H9 (cell line): ENCODE measurements at regions not wholly inside any gene's neighbourhood (a gene's known extent, or its start where the extent isn't known, plus 50 kb on each side); places are given as distances from the start of the nearest gene placed in this dataset.

ENCODE experiments used
- DNase-seq: peaks from one replicate; pipeline ENCODE4 v3.0.0-alpha.2; 2017
- H2AFZ ChIP-seq: one replicate; pipeline ENCODE4 v1.6.1; 2013; ENCODE audit warnings: mild to moderate bottlenecking, low read length, control low read depth, moderate library complexity
- H2AK5ac ChIP-seq: 2 replicates; pipeline ENCODE4 v1.6.1; 2013; ENCODE audit warnings: low read length, control low read depth, mixed read lengths; ENCODE audit not compliant: insufficient read length
- H2BK120ac ChIP-seq: one replicate; pipeline ENCODE4 v1.6.1; 2013; ENCODE audit warnings: low read depth, mild to moderate bottlenecking, low read length, control low read depth, inconsistent platforms; ENCODE audit not compliant: poor library complexity, severe bottlenecking
- H2BK12ac ChIP-seq: 2 replicates; pipeline ENCODE4 v1.6.1; 2013; ENCODE audit warnings: low read length, control low read depth, mixed read lengths, low read depth; ENCODE audit not compliant: insufficient read length
- H2BK15ac ChIP-seq: 2 replicates; pipeline ENCODE4 v1.6.1; 2013; ENCODE audit warnings: low read depth, low read length, control low read depth
- H2BK20ac ChIP-seq: one replicate; pipeline ENCODE4 v1.6.1; 2013; ENCODE audit warnings: low read depth, mild to moderate bottlenecking, low read length, control low read depth, inconsistent platforms; ENCODE audit not compliant: poor library complexity, severe bottlenecking
- H2BK5ac ChIP-seq: 2 replicates; pipeline ENCODE4 v1.6.1; 2013; ENCODE audit warnings: low read length, control low read depth, mixed read lengths; ENCODE audit not compliant: insufficient read length
- H3K14ac ChIP-seq: 2 replicates; pipeline ENCODE4 v1.6.1; 2013; ENCODE audit warnings: low read length, control low read depth; ENCODE audit not compliant: insufficient read depth
- H3K18ac ChIP-seq: 2 replicates; pipeline ENCODE4 v1.6.1; 2013; ENCODE audit warnings: low read depth, mild to moderate bottlenecking, mixed read lengths, low read length, control low read depth; ENCODE audit not compliant: insufficient read length
- H3K23ac ChIP-seq: 2 replicates; pipeline ENCODE4 v1.6.1; 2013; ENCODE audit warnings: low read length, control low read depth, mixed read lengths, low read depth; ENCODE audit not compliant: insufficient read length
- H3K23me2 ChIP-seq: 2 replicates; pipeline ENCODE4 v1.6.1; 2013; ENCODE audit warnings: low read depth, mild to moderate bottlenecking, mixed read lengths, low read length, control low read depth; ENCODE audit not compliant: insufficient read length, poor library complexity, severe bottlenecking
- H3K27ac ChIP-seq: 2 replicates; pipeline ENCODE4 v1.5.1; 2013; ENCODE audit warnings: low read length, control low read depth, mixed read lengths, low read depth; ENCODE audit not compliant: insufficient read length
- H3K27me3 ChIP-seq: 2 replicates; pipeline ENCODE4 v1.6.1; 2013; ENCODE audit warnings: low read length, control low read depth, inconsistent platforms; ENCODE audit not compliant: insufficient read depth
- H3K4ac ChIP-seq: 2 replicates; pipeline ENCODE4 v1.6.1; 2013; ENCODE audit warnings: low read depth, mild to moderate bottlenecking, control low read depth, inconsistent platforms, low read length, moderate library complexity
- H3K4me1 ChIP-seq: 2 replicates; pipeline ENCODE4 v1.6.1; 2013; ENCODE audit warnings: low read length, control low read depth, inconsistent platforms; ENCODE audit not compliant: insufficient read depth
- H3K4me2 ChIP-seq: 2 replicates; pipeline ENCODE4 v1.6.1; 2013; ENCODE audit warnings: low read length, control low read depth, mixed read lengths; ENCODE audit not compliant: insufficient read length, insufficient read depth
- H3K56ac ChIP-seq: 2 replicates; pipeline ENCODE4 v1.6.1; 2013; ENCODE audit warnings: low read depth, mild to moderate bottlenecking, mixed read lengths, low read length, control low read depth; ENCODE audit not compliant: insufficient read length
- H3K79me1 ChIP-seq: 2 replicates; pipeline ENCODE4 v1.6.1; 2013; ENCODE audit warnings: low read depth, mild to moderate bottlenecking, moderate library complexity, low read length, control low read depth, inconsistent platforms; ENCODE audit not compliant: insufficient read depth, poor library complexity, severe bottlenecking
- H3K79me2 ChIP-seq: 2 replicates; pipeline ENCODE4 v1.6.1; 2013; ENCODE audit warnings: low read length, control low read depth, inconsistent platforms; ENCODE audit not compliant: insufficient read depth
- H3K9ac ChIP-seq: 2 replicates; pipeline ENCODE4 v1.6.1; 2013; ENCODE audit warnings: low read length, control low read depth, mixed read lengths; ENCODE audit not compliant: insufficient read length; ENCODE audit errors: extremely low read depth
- H3K9me3 ChIP-seq: one replicate; pipeline ENCODE4 v1.6.1; 2013; ENCODE audit warnings: low read depth, low read length, inconsistent platforms; ENCODE audit not compliant: control insufficient read depth
- H3T11ph ChIP-seq: one replicate; pipeline ENCODE4 v1.6.1; 2013; ENCODE audit warnings: mild to moderate bottlenecking, low read length, control low read depth, inconsistent platforms
- H4K20me1 ChIP-seq: one replicate; pipeline ENCODE4 v1.6.1; 2013; ENCODE audit not compliant: control insufficient read depth, insufficient read length, insufficient read depth
- H4K5ac ChIP-seq: 2 replicates; pipeline ENCODE4 v1.6.1; 2013; ENCODE audit warnings: low read depth, mild to moderate bottlenecking, mixed read lengths, low read length, control low read depth; ENCODE audit not compliant: insufficient read length
- H4K8ac ChIP-seq: replicated peaks from 2 replicates; pipeline ENCODE4 v1.6.1; 2013; ENCODE audit warnings: low read length, control low read depth, mixed read lengths, low read depth; ENCODE audit not compliant: insufficient read length
- H4K91ac ChIP-seq: 2 replicates; pipeline ENCODE4 v1.6.1; 2013; ENCODE audit warnings: low read depth, mild to moderate bottlenecking, moderate library complexity, mixed read lengths, low read length, control low read depth; ENCODE audit not compliant: insufficient read length
- H3K27ac Mint-ChIP-seq, 3 experiments: 2 replicates in 2 of 3; 3 replicates in 1 of 3; pipeline ENCODE4 v1.8.0; 2020 to 2021; ENCODE audit warnings: mixed read lengths in 3 of 3, mild to moderate bottlenecking in 1 of 3, moderate library complexity in 1 of 3
- H3K27me3 Mint-ChIP-seq: 2 replicates; pipeline ENCODE4 v1.8.0; 2021; ENCODE audit warnings: low read depth, mild to moderate bottlenecking, moderate library complexity, mixed read lengths
- H3K36me3 Mint-ChIP-seq, 3 experiments: 2 replicates in 2 of 3; 3 replicates in 1 of 3; pipeline ENCODE4 v1.8.0; 2020 to 2021; ENCODE audit warnings: low read depth in 3 of 3, mixed read lengths in 3 of 3; ENCODE audit not compliant: insufficient read depth in 1 of 3
- H3K4me1 Mint-ChIP-seq, 2 experiments: 2 replicates each; pipeline ENCODE4 v1.8.0; 2020; ENCODE audit warnings: mixed read lengths in 2 of 2
- H3K4me3 Mint-ChIP-seq, 2 experiments: 2 replicates in 1 of 2; 3 replicates in 1 of 2; pipeline ENCODE4 v1.8.0; 2020 to 2021; ENCODE audit warnings: mild to moderate bottlenecking in 2 of 2, mixed read lengths in 2 of 2, moderate library complexity in 1 of 2
- H3K9me3 Mint-ChIP-seq, 2 experiments: 2 replicates in 1 of 2; 3 replicates in 1 of 2; pipeline ENCODE4 v1.8.0; 2020; ENCODE audit warnings: mild to moderate bottlenecking in 2 of 2, mixed read lengths in 2 of 2, moderate library complexity in 1 of 2
- WGBS: extraction: QIAGEN DNeasy Blood & Tissue Kit; methylation state at CpG from one replicate; pipeline ENCODE4 v1.1.7; 2013; ENCODE audit warnings: missing lambda C conversion rate, low lambda C conversion rate, mixed read lengths; ENCODE audit not compliant: insufficient read length; ENCODE audit errors: extremely low coverage; 5-methylcytosine and 5-hydroxymethylcytosine counted together
- TF ChIP-seq, protein P1 (sequence below): fragments of 200-600 bp; sonication (generic); conservative IDR thresholded peaks from 3 replicates; pipeline ENCODE4 v1.8.0; 2021; ENCODE audit warnings: antibody characterized with exemption, mild to moderate bottlenecking

DNA sequence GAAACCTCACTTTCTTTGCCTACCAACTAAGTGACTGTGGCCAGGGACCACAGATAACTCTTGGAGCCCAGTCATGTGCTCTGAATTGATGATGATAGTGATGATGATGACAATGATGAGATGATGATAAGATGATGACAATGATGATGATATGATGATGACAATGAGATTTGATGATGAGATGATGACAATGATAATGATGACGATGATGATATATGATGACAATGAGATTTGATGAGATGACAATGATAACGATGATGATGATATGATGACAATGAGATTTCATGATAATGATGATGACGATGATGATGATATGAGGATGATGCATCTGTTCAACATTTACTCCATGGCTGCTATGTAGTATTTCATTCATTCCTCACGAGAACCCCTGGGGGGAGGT is 213.0 kb downstream of the ERCC6L2 start:
- Histone ChIP-seq H3K27ac (no peak overlapping the region), H3K4me1 (peaks cover 9% of the 10 kb centered on the region; the same call in 1 of the 2 replicates), H3K9me3 (no peaks in the 10 kb centered on the region), H3K4me2 (no peak overlapping the region), H3K23ac (no peak overlapping the region), H3K27me3 (no peaks in the 10 kb centered on the region), H3K18ac (no peak overlapping the region), H4K91ac (no peak overlapping the region), H2BK5ac (no peak overlapping the region), H3T11ph (no peak overlapping the region), H3K14ac (no peak overlapping the region), H2BK120ac (no peak overlapping the region), H3K23me2 (no peaks in the 10 kb centered on the region), H3K4ac (no peak overlapping the region), H2BK20ac (no peak overlapping the region), H2BK15ac (no peak overlapping the region), H4K8ac (no peak overlapping the region), H2AK5ac (no peak overlapping the region), H3K79me1 (no peaks in the 10 kb centered on the region), H3K9ac (no peak overlapping the region), H3K79me2 (no peaks in the 10 kb centered on the region), H2BK12ac (no peak overlapping the region), H3K56ac (no peak overlapping the region), H4K20me1 (no peaks in the 10 kb centered on the region), H4K5ac (no peak overlapping the region), H2AFZ (no peak overlapping the region)
- Mint-ChIP-seq H3K27me3 (peaks cover 6% of the 10 kb centered on the region), H3K36me3 (no peaks in the 10 kb centered on the region; a peak in 1 of 7 replicates), H3K4me1 (peaks cover 12 to 20% of the 10 kb centered on the region in 2 experiments), H3K27ac (no peak overlapping the region), H3K4me3 (no peak overlapping the region), H3K9me3 (peaks cover 0 to 2% of the 10 kb centered on the region in 2 experiments; a peak in 1 of 5 replicates)
- TF ChIP-seq, protein P1, sequence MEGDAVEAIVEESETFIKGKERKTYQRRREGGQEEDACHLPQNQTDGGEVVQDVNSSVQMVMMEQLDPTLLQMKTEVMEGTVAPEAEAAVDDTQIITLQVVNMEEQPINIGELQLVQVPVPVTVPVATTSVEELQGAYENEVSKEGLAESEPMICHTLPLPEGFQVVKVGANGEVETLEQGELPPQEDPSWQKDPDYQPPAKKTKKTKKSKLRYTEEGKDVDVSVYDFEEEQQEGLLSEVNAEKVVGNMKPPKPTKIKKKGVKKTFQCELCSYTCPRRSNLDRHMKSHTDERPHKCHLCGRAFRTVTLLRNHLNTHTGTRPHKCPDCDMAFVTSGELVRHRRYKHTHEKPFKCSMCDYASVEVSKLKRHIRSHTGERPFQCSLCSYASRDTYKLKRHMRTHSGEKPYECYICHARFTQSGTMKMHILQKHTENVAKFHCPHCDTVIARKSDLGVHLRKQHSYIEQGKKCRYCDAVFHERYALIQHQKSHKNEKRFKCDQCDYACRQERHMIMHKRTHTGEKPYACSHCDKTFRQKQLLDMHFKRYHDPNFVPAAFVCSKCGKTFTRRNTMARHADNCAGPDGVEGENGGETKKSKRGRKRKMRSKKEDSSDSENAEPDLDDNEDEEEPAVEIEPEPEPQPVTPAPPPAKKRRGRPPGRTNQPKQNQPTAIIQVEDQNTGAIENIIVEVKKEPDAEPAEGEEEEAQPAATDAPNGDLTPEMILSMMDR = no peak
- no CpG with 5 or more reads among the region's 4 CpGs for WGBS
- DNase-seq = no peak
